ENCODE measurements at regions not wholly inside any gene's neighbourhood (a gene's known extent, or its start where the extent isn't known, plus 50 kb on each side); places are given as distances from the start of the nearest gene placed in this dataset.
"Not testable (repeated sequence)": the region's sequence is repeated elsewhere in the genome, so short reads cannot be mapped to it uniquely, and the experiment has no call there.

- H3K27me3 Mint-ChIP-seq (ENCODE audit: low read depth) = peaks cover 13% of the 10 kb centered on the region
- DNase-seq (ENCODE audit: low spot score) = no peak
- H3K27ac Mint-ChIP-seq (ENCODE audit: unreplicated experiment) = no peak overlapping the region
- no peaks in the 10 kb centered on the region for H3K36me3 Mint-ChIP-seq (ENCODE audit: low read depth)
- no peaks in the 10 kb centered on the region for H3K4me1 Mint-ChIP-seq (ENCODE audit: low read depth)
- H3K4me3 Mint-ChIP-seq (ENCODE audit: unreplicated experiment) = no peak overlapping the region
- TF ChIP-seq CTCF (IDR thresholded peaks at IDR 0.05) = no peak
- H3K9me3 Mint-ChIP-seq (ENCODE audit: low read depth) = no peaks in the 10 kb centered on the region
Observed at GRCh38 chr1:88571506-88571905, 112.6 kb upstream of the PKN2 start.

- no peak overlapping the region for H3K27ac Mint-ChIP-seq (ENCODE audit: unreplicated experiment)
- no peak for DNase-seq (ENCODE audit: low spot score)
- TF ChIP-seq CTCF (IDR thresholded peaks at IDR 0.05) = no peak
- no peaks in the 10 kb centered on the region for H3K9me3 Mint-ChIP-seq (ENCODE audit: low read depth)
- H3K4me1 Mint-ChIP-seq (ENCODE audit: low read depth) = no peaks in the 10 kb centered on the region
- H3K27me3 Mint-ChIP-seq (ENCODE audit: low read depth) = peaks cover 4% of the 10 kb centered on the region
- no peaks in the 10 kb centered on the region for H3K36me3 Mint-ChIP-seq (ENCODE audit: low read depth)
- H3K4me3 Mint-ChIP-seq (ENCODE audit: unreplicated experiment) = no peak overlapping the region
Observed at GRCh38 chr1:88579598-88579997, 104.5 kb upstream of the PKN2 start.

GRCh38 chr1:88581703-88582102 is 102.4 kb upstream of the PKN2 start:
- peaks cover 7% of the 10 kb centered on the region for H3K27me3 Mint-ChIP-seq (ENCODE audit: low read depth)
- no peak overlapping the region for H3K27ac Mint-ChIP-seq (ENCODE audit: unreplicated experiment)
- H3K36me3 Mint-ChIP-seq (ENCODE audit: low read depth) = no peaks in the 10 kb centered on the region
- no peak for DNase-seq (ENCODE audit: low spot score)
- no peak overlapping the region for H3K4me3 Mint-ChIP-seq (ENCODE audit: unreplicated experiment)
- no peaks in the 10 kb centered on the region for H3K4me1 Mint-ChIP-seq (ENCODE audit: low read depth)
- peaks cover 9% of the 10 kb centered on the region for H3K9me3 Mint-ChIP-seq (ENCODE audit: low read depth)
- no peak for TF ChIP-seq CTCF (IDR thresholded peaks at IDR 0.05)

GRCh38 chr1:88593358-88593757 is 90.7 kb upstream of the PKN2 start:
- DNase-seq (ENCODE audit: low spot score) = no peak
- Mint-ChIP-seq H3K4me1 (ENCODE audit: low read depth) (no peaks in the 10 kb centered on the region), H3K9me3 (ENCODE audit: low read depth) (peaks cover 42% of the 10 kb centered on the region), H3K4me3 (ENCODE audit: unreplicated experiment) (no peak overlapping the region), H3K36me3 (ENCODE audit: low read depth) (no peaks in the 10 kb centered on the region), H3K27ac (ENCODE audit: unreplicated experiment) (no peak overlapping the region), H3K27me3 (ENCODE audit: low read depth) (no peaks in the 10 kb centered on the region)
- no peak for TF ChIP-seq CTCF (IDR thresholded peaks at IDR 0.05)

- peak; percentile 59 for TF ChIP-seq CTCF (IDR thresholded peaks at IDR 0.05)
- Mint-ChIP-seq H3K4me3 (ENCODE audit: unreplicated experiment) (no peak overlapping the region), H3K36me3 (ENCODE audit: low read depth) (no peaks in the 10 kb centered on the region), H3K9me3 (ENCODE audit: low read depth) (peaks cover 53% of the 10 kb centered on the region), H3K27me3 (ENCODE audit: low read depth) (no peaks in the 10 kb centered on the region), H3K4me1 (ENCODE audit: low read depth) (no peaks in the 10 kb centered on the region), H3K27ac (ENCODE audit: unreplicated experiment) (no peak overlapping the region)
- no peak for DNase-seq (ENCODE audit: low spot score)
Observed at GRCh38 chr1:88595355-88596002, 88.6 kb upstream of the PKN2 start.

- not testable (repeated sequence) for H3K27me3 Mint-ChIP-seq (ENCODE audit: low read depth); H3K4me3 Mint-ChIP-seq (ENCODE audit: unreplicated experiment); H3K27ac Mint-ChIP-seq (ENCODE audit: unreplicated experiment); DNase-seq (ENCODE audit: low spot score); H3K36me3 Mint-ChIP-seq (ENCODE audit: low read depth); H3K4me1 Mint-ChIP-seq (ENCODE audit: low read depth)
- peaks cover 47% of the 10 kb centered on the region for H3K9me3 Mint-ChIP-seq (ENCODE audit: low read depth)
Observed at GRCh38 chr1:88597973-88598372, 86.1 kb upstream of the PKN2 start.
